ENCODE measurements at regions not wholly inside any gene's neighbourhood (a gene's known extent, or its start where the extent isn't known, plus 50 kb on each side); places are given as distances from the start of the nearest gene placed in this dataset.

GRCh38 chr2:121860758-121861227 is 105.3 kb downstream of the TSN start:
- no peak for DNase-seq

- DNase-seq = no peak
Measured at GRCh38 chr2:121862286-121862685, 106.8 kb downstream of the TSN start.

GRCh38 chr2:121865914-121866313 is 110.5 kb downstream of the TSN start:
- DNase-seq = no peak

- no peak for DNase-seq
Measured at GRCh38 chr2:121866789-121867188, 111.3 kb downstream of the TSN start.

- no peak for DNase-seq
Measured at GRCh38 chr2:121868652-121869051, 113.2 kb downstream of the TSN start.

- DNase-seq = no peak
Measured at GRCh38 chr2:121869363-121869762, 113.9 kb downstream of the TSN start.

GRCh38 chr2:121869873-121870272 is 114.4 kb downstream of the TSN start:
- no peak for DNase-seq

GRCh38 chr2:121872651-121873050 is 117.2 kb downstream of the TSN start:
- DNase-seq = no peak

GRCh38 chr2:121873864-121874263 is 118.4 kb downstream of the TSN start:
- DNase-seq = no peak

- no peak for DNase-seq
Measured at GRCh38 chr2:121875585-121876185, 120.2 kb downstream of the TSN start.

- DNase-seq = no peak
Measured at GRCh38 chr2:121877366-121877765, 121.9 kb downstream of the TSN start.

- DNase-seq = no peak
Measured at GRCh38 chr2:121880283-121880682, 124.8 kb downstream of the TSN start.

GRCh38 chr2:121881038-121881437 is 125.6 kb downstream of the TSN start:
- no peak for DNase-seq

GRCh38 chr2:121881950-121882349 is 126.5 kb downstream of the TSN start:
- DNase-seq = no peak

GRCh38 chr2:121884078-121884477 is 128.6 kb downstream of the TSN start:
- no peak for DNase-seq

GRCh38 chr2:121884511-121884921 is 129.1 kb downstream of the TSN start:
- no peak for DNase-seq

GRCh38 chr2:121886059-121886458 is 130.6 kb downstream of the TSN start:
- DNase-seq = no peak

GRCh38 chr2:121887513-121888188 is 132.2 kb downstream of the TSN start:
- no peak for DNase-seq

GRCh38 chr2:121888189-121888557 is 132.7 kb downstream of the TSN start:
- no peak for DNase-seq

GRCh38 chr2:121890041-121890440 is 134.6 kb downstream of the TSN start:
- no peak for DNase-seq

GRCh38 chr2:121895723-121896571 is 140.5 kb downstream of the TSN start:
- no peak for DNase-seq

GRCh38 chr2:121897335-121897970 is 142.0 kb downstream of the TSN start:
- DNase-seq = no peak

GRCh38 chr2:121898483-121898882 is 143.0 kb downstream of the TSN start:
- DNase-seq = no peak

All from activated gamma-delta T cell treated with Interleukin-2 at 50 U/mL for 16 hours (primary cell).